ENCODE measurements at regions not wholly inside any gene's neighbourhood (a gene's known extent, or its start where the extent isn't known, plus 50 kb on each side); places are given as distances from the start of the nearest gene placed in this dataset.
"Not testable (repeated sequence)": the region's sequence is repeated elsewhere in the genome, so short reads cannot be mapped to it uniquely, and the experiment has no call there.

DNA sequence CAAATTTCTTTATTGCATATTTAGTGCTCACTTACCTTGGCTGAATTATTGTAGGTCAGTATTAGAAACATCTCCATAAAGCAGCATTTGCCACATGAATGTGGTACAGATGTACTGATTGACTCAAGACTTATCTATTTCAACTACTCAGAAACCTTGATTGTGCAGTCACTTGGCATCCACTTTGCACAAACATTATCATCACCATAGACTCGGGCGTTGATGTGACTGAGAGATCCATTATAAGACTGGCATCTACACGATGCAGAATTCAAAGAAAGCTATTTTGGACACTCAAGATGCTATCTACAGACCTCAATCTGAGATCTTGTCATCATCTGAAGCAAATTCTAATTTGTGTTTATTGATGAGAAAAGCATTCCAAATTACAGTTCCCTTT lies 102.8 kb upstream of the USP25 start:
- H3K4me3 ChIP-seq (ENCODE audit: low read depth, low read length) = no peak overlapping the region
- no peaks in the 10 kb centered on the region for H3K36me3 ChIP-seq (replicated peaks)
- TF ChIP-seq, protein P1, sequence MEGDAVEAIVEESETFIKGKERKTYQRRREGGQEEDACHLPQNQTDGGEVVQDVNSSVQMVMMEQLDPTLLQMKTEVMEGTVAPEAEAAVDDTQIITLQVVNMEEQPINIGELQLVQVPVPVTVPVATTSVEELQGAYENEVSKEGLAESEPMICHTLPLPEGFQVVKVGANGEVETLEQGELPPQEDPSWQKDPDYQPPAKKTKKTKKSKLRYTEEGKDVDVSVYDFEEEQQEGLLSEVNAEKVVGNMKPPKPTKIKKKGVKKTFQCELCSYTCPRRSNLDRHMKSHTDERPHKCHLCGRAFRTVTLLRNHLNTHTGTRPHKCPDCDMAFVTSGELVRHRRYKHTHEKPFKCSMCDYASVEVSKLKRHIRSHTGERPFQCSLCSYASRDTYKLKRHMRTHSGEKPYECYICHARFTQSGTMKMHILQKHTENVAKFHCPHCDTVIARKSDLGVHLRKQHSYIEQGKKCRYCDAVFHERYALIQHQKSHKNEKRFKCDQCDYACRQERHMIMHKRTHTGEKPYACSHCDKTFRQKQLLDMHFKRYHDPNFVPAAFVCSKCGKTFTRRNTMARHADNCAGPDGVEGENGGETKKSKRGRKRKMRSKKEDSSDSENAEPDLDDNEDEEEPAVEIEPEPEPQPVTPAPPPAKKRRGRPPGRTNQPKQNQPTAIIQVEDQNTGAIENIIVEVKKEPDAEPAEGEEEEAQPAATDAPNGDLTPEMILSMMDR (IDR thresholded peaks at IDR 0.05; ENCODE audit: low read depth, low read length, missing control alignments) = no peak
- H3K27ac ChIP-seq = no peak overlapping the region
- DNase-seq = no peak
- in situ Hi-C loops (cut with HindIII; ENCODE audit: low pct_ligation_motif_present, low sequenced_read_pairs) = no loop called here
- H3K27me3 ChIP-seq (replicated peaks) = no peaks in the 10 kb centered on the region

DNA sequence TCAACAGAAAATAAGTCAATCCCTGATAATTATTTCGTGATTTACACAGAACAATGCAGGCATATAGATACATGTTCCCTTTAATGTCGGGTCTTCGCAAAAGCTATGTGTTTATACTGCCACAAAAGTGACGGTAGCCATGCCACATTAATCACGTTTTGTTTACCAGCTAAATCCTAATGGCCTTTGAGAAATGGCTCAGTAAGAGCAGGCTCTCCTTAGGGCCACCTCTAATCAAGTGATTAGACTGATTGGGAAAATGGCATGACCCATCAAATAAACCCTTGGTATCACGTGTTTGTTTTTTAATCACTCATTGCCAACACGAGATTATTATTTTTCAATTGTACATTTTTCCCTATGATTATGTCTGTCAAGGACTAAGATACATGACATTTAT lies 102.0 kb upstream of the USP25 start:
- in situ Hi-C loops (cut with HindIII; ENCODE audit: low pct_ligation_motif_present, low sequenced_read_pairs) = no loop called here
- DNase-seq = no peak
- TF ChIP-seq, protein P1 (IDR thresholded peaks at IDR 0.05; ENCODE audit: low read depth, low read length, missing control alignments) = no peak

DNA sequence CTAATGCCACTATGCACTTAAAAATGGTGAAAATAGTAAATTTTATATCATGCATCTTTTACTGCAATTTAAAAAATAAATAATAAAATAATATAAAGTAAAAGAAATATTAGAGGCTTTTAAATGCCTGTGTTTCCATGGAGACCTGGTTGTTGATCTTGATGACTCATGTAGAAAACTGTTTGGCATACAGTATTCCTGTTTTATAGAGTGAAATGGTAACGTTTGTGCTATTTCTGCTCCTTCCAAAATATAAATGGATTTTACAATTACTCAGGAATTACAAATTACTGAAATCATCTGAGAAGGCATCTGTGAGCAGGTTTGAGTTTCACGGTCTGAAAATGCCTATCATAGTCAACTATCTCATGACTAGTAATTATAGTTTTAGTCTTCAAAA lies 98.4 kb upstream of the USP25 start:
- H3K27ac ChIP-seq = no peak overlapping the region
- H3K36me3 ChIP-seq (replicated peaks) = no peaks in the 10 kb centered on the region
- in situ Hi-C loops (cut with HindIII; ENCODE audit: low pct_ligation_motif_present, low sequenced_read_pairs) = no loop called here
- DNase-seq = peak; percentile 55
- TF ChIP-seq, protein P1 (IDR thresholded peaks at IDR 0.05; ENCODE audit: low read depth, low read length, missing control alignments) = no peak
- no peak overlapping the region for H3K4me3 ChIP-seq (ENCODE audit: low read depth, low read length)
- H3K27me3 ChIP-seq (replicated peaks) = no peaks in the 10 kb centered on the region

More for the DNA sequence above, 102.0 kb upstream of the USP25 start:
- no peaks in the 10 kb centered on the region for H3K36me3 ChIP-seq (replicated peaks)
- H3K27me3 ChIP-seq (replicated peaks) = no peaks in the 10 kb centered on the region
- no peak overlapping the region for H3K4me3 ChIP-seq (ENCODE audit: low read depth, low read length)
- H3K27ac ChIP-seq = no peak overlapping the region

DNA sequence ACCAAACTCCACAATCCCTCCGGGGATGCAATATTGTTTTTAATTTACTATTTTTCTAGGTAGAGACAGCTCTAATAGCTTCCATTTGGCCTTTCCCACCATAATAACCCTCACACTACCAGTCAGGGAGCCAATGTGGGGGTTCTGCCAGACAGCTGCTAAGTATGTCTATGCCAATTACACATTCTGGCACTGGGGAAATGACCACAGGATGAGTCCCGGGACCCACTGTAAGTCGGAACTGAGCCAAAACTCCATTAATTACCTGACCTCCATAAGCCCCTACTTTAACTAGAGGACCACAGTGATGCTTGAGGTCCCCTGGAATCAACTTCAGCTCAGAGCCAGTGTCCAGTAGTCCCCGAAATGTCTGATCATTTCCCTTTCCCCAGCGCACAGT lies 95.2 kb upstream of the USP25 start:
- H3K27me3 ChIP-seq (replicated peaks); H3K4me3 ChIP-seq (ENCODE audit: low read depth, low read length); H3K27ac ChIP-seq; H3K36me3 ChIP-seq (replicated peaks); in situ Hi-C loops (cut with HindIII; ENCODE audit: low pct_ligation_motif_present, low sequenced_read_pairs); DNase-seq: not testable (repeated sequence)

DNA sequence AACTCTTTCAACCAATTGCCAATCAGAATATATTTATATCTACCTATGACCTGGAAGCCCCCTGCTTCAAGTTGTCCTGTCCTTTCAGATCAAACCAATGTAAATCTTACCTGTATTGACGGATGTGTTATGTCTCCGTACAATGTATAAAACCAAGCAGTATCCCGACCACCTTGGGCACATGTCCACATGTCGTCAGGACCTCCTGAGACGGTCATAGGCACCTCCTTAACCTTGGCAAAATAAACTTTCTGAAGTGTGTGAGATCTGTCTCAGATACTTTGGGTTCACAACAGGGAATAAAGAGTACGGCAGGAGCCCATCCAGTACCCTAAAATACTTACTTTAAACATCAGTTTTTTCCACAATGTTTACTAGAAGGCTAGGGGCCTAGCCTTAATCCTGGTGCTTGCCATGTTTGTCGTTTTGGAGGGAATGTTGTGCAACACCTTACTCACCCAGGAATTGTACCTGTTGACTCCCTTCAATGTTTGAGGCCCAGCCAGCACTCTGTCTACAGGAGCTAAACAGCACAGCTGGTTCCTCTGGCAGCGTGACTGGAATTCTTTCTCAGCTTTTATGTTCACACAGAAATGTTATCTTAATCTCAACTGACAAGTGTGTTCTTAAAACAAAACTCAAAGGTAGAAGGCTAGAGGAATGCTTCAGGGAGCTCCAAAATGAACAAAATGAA lies 90.8 kb upstream of the USP25 start:
- H3K27me3 ChIP-seq (replicated peaks) = no peaks in the 10 kb centered on the region
- no peak overlapping the region for H3K4me3 ChIP-seq (ENCODE audit: low read depth, low read length)
- H3K36me3 ChIP-seq (replicated peaks) = no peaks in the 10 kb centered on the region
- TF ChIP-seq, protein P1 (IDR thresholded peaks at IDR 0.05; ENCODE audit: low read depth, low read length, missing control alignments) = no peak
- H3K27ac ChIP-seq = no peak overlapping the region
- DNase-seq = no peak
- in situ Hi-C loops (cut with HindIII; ENCODE audit: low pct_ligation_motif_present, low sequenced_read_pairs) = no loop called here

DNA sequence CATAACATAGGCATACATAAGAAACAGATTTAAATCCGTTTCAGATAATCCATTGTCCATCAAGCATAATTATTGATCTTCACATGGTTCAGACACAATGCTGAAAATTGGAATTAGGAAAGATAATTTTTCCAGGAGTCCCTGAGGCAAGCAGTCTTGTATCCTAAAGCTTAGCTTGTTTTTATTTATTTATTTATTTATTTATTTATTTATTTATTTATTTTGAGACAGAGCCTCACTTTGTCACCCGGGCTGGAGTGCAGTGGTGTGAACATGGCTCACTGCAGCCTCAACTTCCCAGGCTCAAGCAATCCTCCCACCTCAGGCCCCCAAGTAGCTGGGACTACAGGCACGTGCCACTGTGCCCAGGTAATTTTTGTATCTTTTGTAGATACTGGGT lies 89.7 kb upstream of the USP25 start:
- H3K4me3 ChIP-seq (ENCODE audit: low read depth, low read length); in situ Hi-C loops (cut with HindIII; ENCODE audit: low pct_ligation_motif_present, low sequenced_read_pairs): not testable (repeated sequence)

DNA sequence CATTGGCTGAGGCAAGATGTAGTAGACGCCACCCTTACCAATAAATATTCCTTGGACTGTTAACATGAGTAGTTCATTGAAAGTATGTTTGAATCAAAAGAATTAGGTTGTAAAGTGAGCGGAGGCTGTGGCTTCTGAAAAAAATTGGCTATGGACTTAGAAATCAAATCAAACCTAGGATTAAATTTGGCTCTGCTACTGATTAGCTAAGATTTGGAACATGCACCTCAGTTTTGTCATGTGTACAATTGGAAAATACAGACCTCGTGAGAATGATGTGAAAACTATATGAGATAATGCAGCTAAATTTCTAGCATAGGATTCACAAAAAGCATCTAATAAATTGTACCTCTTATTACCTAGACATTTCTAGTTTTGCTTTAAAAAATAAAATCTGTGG lies 85.3 kb upstream of the USP25 start:
- no peak for DNase-seq
- in situ Hi-C loops (cut with HindIII; ENCODE audit: low pct_ligation_motif_present, low sequenced_read_pairs) = no loop called here
- H3K27ac ChIP-seq = no peak overlapping the region
- no peak overlapping the region for H3K4me3 ChIP-seq (ENCODE audit: low read depth, low read length)
- H3K36me3 ChIP-seq (replicated peaks) = no peaks in the 10 kb centered on the region
- TF ChIP-seq, protein P1 (IDR thresholded peaks at IDR 0.05; ENCODE audit: low read depth, low read length, missing control alignments) = no peak
- H3K27me3 ChIP-seq (replicated peaks) = no peaks in the 10 kb centered on the region

More for the DNA sequence above, 89.7 kb upstream of the USP25 start:
- H3K27ac ChIP-seq; H3K36me3 ChIP-seq (replicated peaks); DNase-seq; H3K27me3 ChIP-seq (replicated peaks): not testable (repeated sequence)

Data from brain microvascular endothelial cell (primary cell).